Subcutaneous abdominal adipose tissue (tissue), 5 donors: ENCODE measurements at regions not wholly inside any gene's neighbourhood (a gene's known extent, or its start where the extent isn't known, plus 50 kb on each side); places are given as distances from the start of the nearest gene placed in this dataset.

Experiments used
- H3K27ac ChIP-seq: one replicate; pipeline ENCODE4 v1.7.0; 2013; ENCODE audit warnings: low read depth, mild to moderate bottlenecking, inconsistent platforms, low read length, moderate library complexity
- H3K27me3 ChIP-seq, 5 donors: one replicate each; pipeline ENCODE4 v1.7.0; 2013; ENCODE audit warnings: low read length in 5 of 5, inconsistent platforms in 1 of 5; ENCODE audit not compliant: control insufficient read depth in 5 of 5, insufficient read depth in 4 of 5
- H3K36me3 ChIP-seq, 5 donors: one replicate each; pipeline ENCODE4 v1.7.0; 2013; ENCODE audit warnings: low read length in 5 of 5; ENCODE audit not compliant: control insufficient read depth in 5 of 5, insufficient read depth in 5 of 5
- H3K4me1 ChIP-seq, 5 donors: one replicate each; pipeline ENCODE4 v1.7.0; 2013; ENCODE audit warnings: low read length in 5 of 5, mild to moderate bottlenecking in 3 of 5, moderate library complexity in 1 of 5; ENCODE audit not compliant: control insufficient read depth in 5 of 5, insufficient read depth in 5 of 5
- H3K4me3 ChIP-seq, 5 donors: one replicate each; pipeline ENCODE4 v1.7.0; 2013; ENCODE audit warnings: low read length in 5 of 5, low read depth in 1 of 5
- H3K9ac ChIP-seq, 5 donors: one replicate each; pipeline ENCODE4 v1.7.0; 2013; ENCODE audit warnings: low read length in 5 of 5, mild to moderate bottlenecking in 4 of 5, moderate library complexity in 3 of 5
- H3K9me3 ChIP-seq, 5 donors: one replicate each; pipeline ENCODE4 v1.7.0; 2013; ENCODE audit warnings: low read length in 5 of 5; ENCODE audit not compliant: control insufficient read depth in 5 of 5
- donor health status: healthy.
- donor health status: healthy.
- donor health status: healthy.
- donor health status: healthy.
- donor health status: healthy.

DNA sequence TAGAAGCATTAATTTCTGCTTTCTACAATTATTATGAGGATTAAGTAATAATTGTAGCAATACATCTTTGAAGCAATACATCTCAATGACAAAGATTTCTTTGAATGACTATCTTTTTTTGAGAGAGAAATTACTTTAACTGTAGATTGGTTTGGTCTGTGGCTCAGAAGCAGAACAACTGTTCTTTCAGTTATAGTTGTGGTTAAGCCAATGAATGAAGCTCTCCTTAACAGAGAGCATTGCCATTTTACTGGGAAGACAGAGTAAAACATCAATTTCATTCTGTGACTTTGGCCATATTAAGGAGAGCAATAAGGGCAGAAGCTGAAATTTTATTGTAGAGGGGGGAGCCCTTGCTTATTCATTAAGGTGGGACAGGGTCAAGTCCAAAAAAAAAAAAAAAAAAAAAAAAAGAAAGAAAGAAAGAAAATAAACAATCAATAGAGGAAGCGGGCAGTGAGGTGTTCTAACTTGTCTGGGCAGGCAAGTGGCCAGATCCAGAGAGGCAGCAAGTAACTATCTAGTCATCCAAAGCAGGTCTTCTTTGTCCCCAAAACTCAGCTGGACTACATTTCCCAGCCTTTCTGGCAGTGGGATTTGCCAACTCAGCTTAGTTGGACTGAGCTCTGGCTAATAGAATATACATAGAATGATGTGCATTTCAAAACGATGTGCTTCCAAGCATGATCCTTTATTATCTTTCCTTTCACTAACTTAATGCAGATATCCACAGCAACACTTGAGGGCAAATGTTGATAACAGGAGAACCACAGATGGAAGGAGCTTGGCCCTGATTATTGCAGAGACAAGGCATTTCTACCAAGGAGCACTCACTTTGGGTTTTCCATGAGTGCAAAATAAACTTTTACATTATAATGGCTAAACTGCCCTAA lies 462.7 kb upstream of the CDH20 start:
- no peak overlapping the region for H3K9ac ChIP-seq
- no peaks in the 10 kb centered on the region for H3K9me3 ChIP-seq
- no peak overlapping the region for H3K27ac ChIP-seq
- no peak overlapping the region for H3K4me3 ChIP-seq
- no peaks in the 10 kb centered on the region for H3K27me3 ChIP-seq
- H3K36me3 ChIP-seq: no peaks in the 10 kb centered on the region
- peaks cover 0 to 5% (median 0%) of the 10 kb centered on the region in 5 donors for H3K4me1 ChIP-seq

DNA sequence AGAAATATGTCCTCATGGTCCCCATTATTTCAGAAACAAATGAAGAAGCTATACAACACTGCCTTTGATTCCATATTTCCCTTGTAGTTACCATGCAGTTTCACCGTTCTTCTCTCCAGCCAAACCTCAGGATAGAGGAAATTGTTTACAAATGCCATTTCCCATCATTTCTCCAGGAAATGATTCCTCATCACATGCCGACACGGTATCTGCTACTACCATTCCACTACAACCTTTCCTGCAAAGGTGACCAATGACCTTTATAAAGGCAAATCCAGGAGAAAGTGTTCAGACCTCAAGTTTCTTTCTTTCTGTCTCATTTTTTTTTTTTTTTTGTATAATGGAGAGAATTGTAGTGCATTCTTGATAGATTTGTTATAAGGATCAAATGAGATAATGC lies 460.8 kb upstream of the CDH20 start:
- H3K36me3 ChIP-seq: no peaks in the 10 kb centered on the region
- H3K27me3 ChIP-seq: no peaks in the 10 kb centered on the region
- H3K4me3 ChIP-seq: no peak overlapping the region

GRCh38 chr18:60873708-60874107 lies 459.5 kb upstream of the CDH20 start:
- Histone ChIP-seq H3K27ac (no peak overlapping the region), H3K27me3 (no peaks in the 10 kb centered on the region), H3K4me3 (no peak overlapping the region), H3K9me3 (no peaks in the 10 kb centered on the region), H3K4me1 (peaks cover 0 to 5% (median 0%) of the 10 kb centered on the region in 5 donors), H3K9ac (no peak overlapping the region), H3K36me3 (no peaks in the 10 kb centered on the region)

More for the DNA sequence above, 460.8 kb upstream of the CDH20 start:
- Histone ChIP-seq H3K4me1 (peaks cover 0 to 5% (median 0%) of the 10 kb centered on the region in 5 donors), H3K9me3 (no peaks in the 10 kb centered on the region), H3K9ac (no peak overlapping the region), H3K27ac (no peak overlapping the region)

- H3K4me1 ChIP-seq: no peaks in the 10 kb centered on the region
- H3K4me3 ChIP-seq: no peak overlapping the region
These were observed 457.2 kb upstream of the CDH20 start for GRCh38 chr18:60875957-60876507.

DNA sequence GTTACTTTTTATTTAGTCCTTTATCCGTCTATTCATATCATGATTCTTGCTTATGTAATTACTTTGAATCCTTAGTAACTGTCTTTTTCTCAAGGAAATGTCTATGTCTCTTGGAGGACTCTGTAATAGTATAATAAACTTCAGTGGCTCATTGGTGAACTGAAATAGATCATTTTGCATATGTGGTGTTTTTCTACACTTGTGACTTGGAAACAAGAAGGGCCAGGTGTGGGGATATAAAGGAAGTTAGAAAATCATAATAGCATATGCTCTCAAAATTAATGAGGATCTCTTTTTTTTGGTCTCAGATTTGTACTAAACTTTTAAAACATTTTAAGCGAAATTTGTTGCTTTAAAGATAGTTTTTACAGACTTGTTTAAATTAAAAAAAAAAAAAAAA lies 453.0 kb upstream of the CDH20 start:
- no peak overlapping the region for H3K27ac ChIP-seq
- H3K4me1 ChIP-seq: no peaks in the 10 kb centered on the region
- no peaks in the 10 kb centered on the region for H3K27me3 ChIP-seq
- H3K9ac ChIP-seq: no peak overlapping the region
- H3K9me3 ChIP-seq: no peaks in the 10 kb centered on the region
- no peak overlapping the region for H3K4me3 ChIP-seq
- no peaks in the 10 kb centered on the region for H3K36me3 ChIP-seq

More at GRCh38 chr18:60875957-60876507, 457.2 kb upstream of the CDH20 start:
- Histone ChIP-seq H3K27ac (no peak overlapping the region), H3K9ac (no peak overlapping the region), H3K36me3 (no peaks in the 10 kb centered on the region), H3K9me3 (no peaks in the 10 kb centered on the region), H3K27me3 (no peaks in the 10 kb centered on the region)

DNA sequence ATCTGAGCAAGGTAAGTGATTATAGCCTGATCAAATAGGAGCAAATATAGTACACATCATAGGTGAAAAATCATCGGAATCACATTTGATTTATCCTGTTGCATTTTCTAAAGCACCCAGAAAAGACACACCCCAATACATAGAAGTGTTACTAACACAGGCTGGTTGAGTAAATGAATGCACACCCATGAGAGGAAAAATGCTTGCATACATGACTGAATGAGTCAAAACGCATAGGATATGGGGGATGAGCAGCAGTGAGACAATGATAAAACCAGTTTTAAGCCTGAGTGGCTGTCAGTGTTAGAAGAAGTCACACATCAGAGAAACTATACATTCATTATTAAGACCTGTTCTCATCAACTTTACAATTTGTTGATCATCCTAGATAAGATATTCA lies 449.6 kb upstream of the CDH20 start:
- Histone ChIP-seq H3K9ac (no peak overlapping the region), H3K27me3 (no peaks in the 10 kb centered on the region), H3K4me3 (no peak overlapping the region), H3K27ac (no peak overlapping the region), H3K36me3 (no peaks in the 10 kb centered on the region), H3K9me3 (no peaks in the 10 kb centered on the region), H3K4me1 (no peaks in the 10 kb centered on the region)

GRCh38 chr18:60888071-60888624 lies 445.1 kb upstream of the CDH20 start:
- no peak overlapping the region for H3K27ac ChIP-seq
- no peak overlapping the region for H3K4me3 ChIP-seq
- peaks cover 0 to 4% (median 0%) of the 10 kb centered on the region in 5 donors for H3K9me3 ChIP-seq
- no peak overlapping the region for H3K9ac ChIP-seq
- H3K36me3 ChIP-seq: no peaks in the 10 kb centered on the region
- H3K4me1 ChIP-seq: peaks cover 0 to 6% (median 0%) of the 10 kb centered on the region in 5 donors
- no peaks in the 10 kb centered on the region for H3K27me3 ChIP-seq

GRCh38 chr18:60889442-60889841 lies 443.8 kb upstream of the CDH20 start:
- H3K27ac ChIP-seq: no peak overlapping the region
- peaks cover 0 to 9% (median 9%) of the 10 kb centered on the region in 5 donors for H3K4me1 ChIP-seq
- H3K9ac ChIP-seq: no peak overlapping the region
- H3K9me3 ChIP-seq: peaks cover 0 to 4% (median 0%) of the 10 kb centered on the region in 5 donors
- no peak overlapping the region for H3K4me3 ChIP-seq
- no peaks in the 10 kb centered on the region for H3K27me3 ChIP-seq
- no peaks in the 10 kb centered on the region for H3K36me3 ChIP-seq

DNA sequence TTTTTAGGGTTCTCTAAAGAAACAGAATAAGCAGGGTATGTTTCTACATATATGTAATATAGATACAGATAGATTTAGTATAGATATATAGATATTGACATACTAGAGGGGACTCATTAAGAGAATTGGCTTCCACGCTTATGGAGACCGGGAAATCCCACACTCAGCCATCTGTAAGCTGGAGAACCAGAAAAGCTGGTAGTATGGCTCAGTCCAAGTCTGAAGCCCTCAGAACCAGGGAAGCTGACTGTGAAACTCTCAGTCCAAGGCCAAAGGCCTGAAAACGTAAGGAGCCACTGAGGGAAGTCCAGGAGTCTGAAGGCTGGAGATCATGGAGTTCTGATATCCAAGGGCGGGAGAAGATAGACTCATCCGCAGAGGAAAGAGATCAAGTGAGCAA lies 441.3 kb upstream of the CDH20 start:
- no peak overlapping the region for H3K9ac ChIP-seq
- no peak overlapping the region for H3K27ac ChIP-seq
- peaks cover 0 to 9% (median 9%) of the 10 kb centered on the region in 5 donors for H3K4me1 ChIP-seq
- peaks cover 0 to 4% (median 0%) of the 10 kb centered on the region in 5 donors for H3K9me3 ChIP-seq
- no peaks in the 10 kb centered on the region for H3K36me3 ChIP-seq
- H3K4me3 ChIP-seq: no peak overlapping the region
- no peaks in the 10 kb centered on the region for H3K27me3 ChIP-seq

- H3K27ac ChIP-seq: no peak overlapping the region
- H3K4me1 ChIP-seq: peaks cover 0 to 9% (median 9%) of the 10 kb centered on the region in 5 donors
- no peaks in the 10 kb centered on the region for H3K27me3 ChIP-seq
These were observed 440.8 kb upstream of the CDH20 start for GRCh38 chr18:60892441-60892840.

More at GRCh38 chr18:60892441-60892840, 440.8 kb upstream of the CDH20 start:
- Histone ChIP-seq H3K9ac (no peak overlapping the region), H3K4me3 (no peak overlapping the region), H3K36me3 (no peaks in the 10 kb centered on the region), H3K9me3 (peaks cover 0 to 4% (median 0%) of the 10 kb centered on the region in 5 donors)
